GM23338 (cell line): ENCODE measurements at regions not wholly inside any gene's neighbourhood (a gene's known extent, or its start where the extent isn't known, plus 50 kb on each side); places are given as distances from the start of the nearest gene placed in this dataset.
A peak's percentile ranks its signal among the peaks of the same experiment; 100 is the strongest.

Source experiments
- CREB1 ChIP-seq: fragments of 250-450 bp; sonication (Bioruptor Pico); IDR thresholded peaks from 2 replicates; pipeline ENCODE4 v1.5.0; 2020; ENCODE audit warnings: low read depth, mild to moderate bottlenecking, moderate library complexity
- EZH2 ChIP-seq: fragments of 200-600 bp; sonication (generic); IDR thresholded peaks from one replicate; pipeline ENCODE4 v1.8.0; 2017; ENCODE audit warnings: antibody characterized with exemption, mild to moderate bottlenecking, low read depth; ENCODE audit not compliant: unreplicated experiment
- EZH2phosphoT487 ChIP-seq: fragments of 200-600 bp; sonication (generic); IDR thresholded peaks from one replicate; pipeline ENCODE4 v1.8.1; 2018; ENCODE audit warnings: antibody characterized with exemption; ENCODE audit not compliant: unreplicated experiment
- JUNB ChIP-seq: IDR thresholded peaks from one replicate; pipeline ENCODE4 v1.6.1; 2016; ENCODE audit warnings: antibody characterized with exemption; ENCODE audit not compliant: unreplicated experiment
- NANOG ChIP-seq: IDR thresholded peaks from 2 replicates; pipeline ENCODE4 v1.6.1; 2016; ENCODE audit warnings: antibody characterized with exemption, borderline replicate concordance
- POLR2AphosphoS5 ChIP-seq: IDR thresholded peaks from 2 replicates; pipeline ENCODE4 v1.6.1; 2016; ENCODE audit warnings: antibody characterized with exemption, low read depth
- STAT1 ChIP-seq: IDR thresholded peaks from one replicate; pipeline ENCODE4 v1.6.1; 2016; ENCODE audit warnings: antibody characterized with exemption; ENCODE audit not compliant: unreplicated experiment
- ZNF114 ChIP-seq: fragments of 250-450 bp; sonication (Bioruptor Pico); IDR thresholded peaks from 2 replicates; pipeline ENCODE4 v1.5.0; 2020; ENCODE audit warnings: mild to moderate bottlenecking, moderate library complexity
- ZNF331 ChIP-seq: fragments of 250-450 bp; sonication (Bioruptor Pico); IDR thresholded peaks from 2 replicates; pipeline ENCODE4 v1.5.0; 2020; ENCODE audit warnings: low read depth, mild to moderate bottlenecking, moderate library complexity
- TF ChIP-seq, protein P1 (sequence below), 2 experiments: fragments of 200-600 bp in 1 of 2; sonication (generic) in 1 of 2; conservative IDR thresholded peaks; 2 replicates each; pipeline versions ENCODE4 v1.5.1 to v1.6.1; 2016 to 2017; ENCODE audit warnings: antibody characterized with exemption in 2 of 2, low read depth in 2 of 2, mild to moderate bottlenecking in 2 of 2, moderate library complexity in 1 of 2
- TF ChIP-seq, protein P2 (sequence below): IDR thresholded peaks from one replicate; pipeline ENCODE4 v1.6.1; 2018; ENCODE audit warnings: antibody characterized with exemption; ENCODE audit not compliant: unreplicated experiment

DNA sequence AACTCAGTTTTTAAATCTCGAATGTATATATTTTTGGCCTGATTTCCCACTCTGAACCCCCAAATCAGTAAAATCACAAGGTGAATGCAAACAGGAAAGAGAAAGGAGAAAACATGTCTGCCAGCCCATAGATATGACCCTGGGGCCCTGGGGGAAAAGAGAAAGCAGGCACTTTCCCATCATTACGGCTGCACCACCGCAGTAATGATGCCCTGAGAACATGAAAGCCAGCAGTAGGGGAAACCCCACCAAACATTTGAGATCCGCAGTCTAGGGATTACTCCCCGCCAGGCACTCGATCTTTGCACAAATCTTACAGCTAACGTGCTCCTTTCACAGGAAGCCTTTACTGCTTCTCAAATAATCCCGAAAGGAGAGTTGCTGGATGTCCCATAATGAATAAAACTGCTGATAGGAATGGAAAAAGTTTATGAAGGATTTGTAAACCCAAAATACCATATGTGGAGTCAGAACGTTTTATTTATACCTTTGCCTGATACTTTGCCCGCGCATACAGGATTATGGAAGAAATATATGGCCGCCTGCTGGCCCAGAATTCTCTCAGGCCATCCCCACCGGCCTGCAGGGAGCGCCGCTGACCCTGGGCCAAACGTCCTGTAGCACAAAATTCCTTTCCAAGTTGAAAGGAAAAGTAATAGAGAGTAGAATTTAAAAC is 180.0 kb upstream of the INHBA start:
- TF ChIP-seq, protein P1, sequence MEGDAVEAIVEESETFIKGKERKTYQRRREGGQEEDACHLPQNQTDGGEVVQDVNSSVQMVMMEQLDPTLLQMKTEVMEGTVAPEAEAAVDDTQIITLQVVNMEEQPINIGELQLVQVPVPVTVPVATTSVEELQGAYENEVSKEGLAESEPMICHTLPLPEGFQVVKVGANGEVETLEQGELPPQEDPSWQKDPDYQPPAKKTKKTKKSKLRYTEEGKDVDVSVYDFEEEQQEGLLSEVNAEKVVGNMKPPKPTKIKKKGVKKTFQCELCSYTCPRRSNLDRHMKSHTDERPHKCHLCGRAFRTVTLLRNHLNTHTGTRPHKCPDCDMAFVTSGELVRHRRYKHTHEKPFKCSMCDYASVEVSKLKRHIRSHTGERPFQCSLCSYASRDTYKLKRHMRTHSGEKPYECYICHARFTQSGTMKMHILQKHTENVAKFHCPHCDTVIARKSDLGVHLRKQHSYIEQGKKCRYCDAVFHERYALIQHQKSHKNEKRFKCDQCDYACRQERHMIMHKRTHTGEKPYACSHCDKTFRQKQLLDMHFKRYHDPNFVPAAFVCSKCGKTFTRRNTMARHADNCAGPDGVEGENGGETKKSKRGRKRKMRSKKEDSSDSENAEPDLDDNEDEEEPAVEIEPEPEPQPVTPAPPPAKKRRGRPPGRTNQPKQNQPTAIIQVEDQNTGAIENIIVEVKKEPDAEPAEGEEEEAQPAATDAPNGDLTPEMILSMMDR (conservative IDR thresholded peaks at IDR 0.05; ENCODE audit: low read depth in 2 of 2) = peak; percentile 29 to 35; a peak in 3 of 4 replicates
- TF ChIP-seq, protein P2, sequence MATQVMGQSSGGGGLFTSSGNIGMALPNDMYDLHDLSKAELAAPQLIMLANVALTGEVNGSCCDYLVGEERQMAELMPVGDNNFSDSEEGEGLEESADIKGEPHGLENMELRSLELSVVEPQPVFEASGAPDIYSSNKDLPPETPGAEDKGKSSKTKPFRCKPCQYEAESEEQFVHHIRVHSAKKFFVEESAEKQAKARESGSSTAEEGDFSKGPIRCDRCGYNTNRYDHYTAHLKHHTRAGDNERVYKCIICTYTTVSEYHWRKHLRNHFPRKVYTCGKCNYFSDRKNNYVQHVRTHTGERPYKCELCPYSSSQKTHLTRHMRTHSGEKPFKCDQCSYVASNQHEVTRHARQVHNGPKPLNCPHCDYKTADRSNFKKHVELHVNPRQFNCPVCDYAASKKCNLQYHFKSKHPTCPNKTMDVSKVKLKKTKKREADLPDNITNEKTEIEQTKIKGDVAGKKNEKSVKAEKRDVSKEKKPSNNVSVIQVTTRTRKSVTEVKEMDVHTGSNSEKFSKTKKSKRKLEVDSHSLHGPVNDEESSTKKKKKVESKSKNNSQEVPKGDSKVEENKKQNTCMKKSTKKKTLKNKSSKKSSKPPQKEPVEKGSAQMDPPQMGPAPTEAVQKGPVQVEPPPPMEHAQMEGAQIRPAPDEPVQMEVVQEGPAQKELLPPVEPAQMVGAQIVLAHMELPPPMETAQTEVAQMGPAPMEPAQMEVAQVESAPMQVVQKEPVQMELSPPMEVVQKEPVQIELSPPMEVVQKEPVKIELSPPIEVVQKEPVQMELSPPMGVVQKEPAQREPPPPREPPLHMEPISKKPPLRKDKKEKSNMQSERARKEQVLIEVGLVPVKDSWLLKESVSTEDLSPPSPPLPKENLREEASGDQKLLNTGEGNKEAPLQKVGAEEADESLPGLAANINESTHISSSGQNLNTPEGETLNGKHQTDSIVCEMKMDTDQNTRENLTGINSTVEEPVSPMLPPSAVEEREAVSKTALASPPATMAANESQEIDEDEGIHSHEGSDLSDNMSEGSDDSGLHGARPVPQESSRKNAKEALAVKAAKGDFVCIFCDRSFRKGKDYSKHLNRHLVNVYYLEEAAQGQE = no peak
- TF ChIP-seq POLR2AphosphoS5 = no peak
- TF ChIP-seq EZH2 = no peak
- TF ChIP-seq JUNB = no peak
- TF ChIP-seq CREB1 = no peak
- no peak for TF ChIP-seq EZH2phosphoT487
- TF ChIP-seq STAT1 = no peak
- TF ChIP-seq ZNF331 (CRISPR knock-in tag) = no peak
- no peak for TF ChIP-seq NANOG
- no peak for TF ChIP-seq ZNF114 (CRISPR knock-in tag)
